Liver (tissue), 8 donors: ENCODE measurements at regions not wholly inside any gene's neighbourhood (a gene's known extent, or its start where the extent isn't known, plus 50 kb on each side); places are given as distances from the start of the nearest gene placed in this dataset.

Source experiments
- DNase-seq: peaks from one replicate; pipeline ENCODE4 v3.0.0-alpha.2; 2017; ENCODE audit warnings: low spot score
- H3K27ac ChIP-seq, 2 donors: one replicate each; pipeline ENCODE4 v1.7.0; 2013; ENCODE audit warnings: inconsistent platforms in 2 of 2, low read length in 2 of 2, control low read depth in 1 of 2, low read depth in 1 of 2, mild to moderate bottlenecking in 1 of 2
- H3K27me3 ChIP-seq, 4 donors: one replicate each; pipeline versions ENCODE4 v1.6.1 to v1.7.0; 2013; ENCODE audit warnings: low read length in 3 of 4, inconsistent platforms in 1 of 4, mild to moderate bottlenecking in 1 of 4, moderate library complexity in 1 of 4; ENCODE audit not compliant: control insufficient read depth in 4 of 4, insufficient read depth in 4 of 4
- H3K36me3 ChIP-seq, 4 donors: one replicate each; pipeline versions ENCODE4 v1.6.1 to v1.7.0; 2013; ENCODE audit warnings: low read length in 3 of 4, mild to moderate bottlenecking in 3 of 4, low read depth in 1 of 4, moderate library complexity in 1 of 4; ENCODE audit not compliant: control insufficient read depth in 4 of 4, insufficient read depth in 3 of 4
- H3K4me1 ChIP-seq, 4 donors: one replicate each; pipeline versions ENCODE4 v1.6.1 to v1.7.0; 2013; ENCODE audit warnings: low read length in 3 of 4, mild to moderate bottlenecking in 3 of 4, moderate library complexity in 1 of 4; ENCODE audit not compliant: control insufficient read depth in 4 of 4, insufficient read depth in 4 of 4
- H3K4me3 ChIP-seq, 3 donors: one replicate each; pipeline versions ENCODE4 v1.6.1 to v1.7.0; 2013; ENCODE audit warnings: low read length in 3 of 3, control low read depth in 1 of 3, low read depth in 1 of 3, mild to moderate bottlenecking in 1 of 3
- H3K9ac ChIP-seq, 2 donors: one replicate each; pipeline ENCODE4 v1.7.0; 2013; ENCODE audit warnings: low read length in 2 of 2, mild to moderate bottlenecking in 2 of 2, moderate library complexity in 2 of 2, control low read depth in 1 of 2, low read depth in 1 of 2
- H3K9me3 ChIP-seq, 4 donors: one replicate each; pipeline versions ENCODE4 v1.6.1 to v1.7.0; 2013; ENCODE audit warnings: low read length in 3 of 4; ENCODE audit not compliant: control insufficient read depth in 4 of 4
- EGR1 ChIP-seq, 2 donors: IDR thresholded peaks; 2 replicates each; pipeline ENCODE4 v1.6.1; 2016 to 2018; ENCODE audit warnings: antibody characterized with exemption in 2 of 2, low read depth in 2 of 2
- FOXA1 ChIP-seq: IDR thresholded peaks from 2 replicates; pipeline ENCODE4 v1.6.1; 2016; ENCODE audit warnings: antibody characterized with exemption
- FOXA2 ChIP-seq: IDR thresholded peaks from 2 replicates; pipeline ENCODE4 v1.6.1; 2016; ENCODE audit warnings: antibody characterized with exemption
- GABPA ChIP-seq, 2 donors: IDR thresholded peaks in 1 of 2; conservative IDR thresholded peaks in 1 of 2; 2 replicates each; pipeline ENCODE4 v1.6.1; 2016; ENCODE audit warnings: antibody characterized with exemption in 2 of 2, mild to moderate bottlenecking in 1 of 2, moderate library complexity in 1 of 2
- HNF4A ChIP-seq, 2 donors: conservative IDR thresholded peaks; 2 replicates each; pipeline ENCODE4 v1.6.1; 2016; ENCODE audit warnings: antibody characterized with exemption in 2 of 2, mild to moderate bottlenecking in 2 of 2
- JUND ChIP-seq, 2 donors: IDR thresholded peaks; 2 replicates each; pipeline ENCODE4 v1.6.1; 2016; ENCODE audit warnings: antibody characterized with exemption in 2 of 2
- NR2F2 ChIP-seq: IDR thresholded peaks from 2 replicates; pipeline ENCODE4 v1.6.1; 2016; ENCODE audit warnings: antibody characterized with exemption
- RAD21 ChIP-seq, 2 donors: IDR thresholded peaks; 2 replicates each; pipeline ENCODE4 v1.6.1; 2016; ENCODE audit warnings: antibody characterized with exemption in 2 of 2, mild to moderate bottlenecking in 2 of 2
- RXRA ChIP-seq, 2 donors: IDR thresholded peaks; 2 replicates each; pipeline ENCODE4 v1.6.1; 2017 to 2018; ENCODE audit warnings: antibody characterized with exemption in 2 of 2, mild to moderate bottlenecking in 1 of 2
- SP1 ChIP-seq: IDR thresholded peaks from 2 replicates; pipeline ENCODE4 v1.6.1; 2018; ENCODE audit warnings: antibody characterized with exemption, mild to moderate bottlenecking
- TAF1 ChIP-seq: conservative IDR thresholded peaks from 2 replicates; pipeline ENCODE4 v1.6.1; 2016; ENCODE audit warnings: antibody characterized with exemption, mild to moderate bottlenecking
- YY1 ChIP-seq: IDR thresholded peaks from 2 replicates; pipeline ENCODE4 v1.6.1; 2016; ENCODE audit warnings: antibody characterized with exemption, mild to moderate bottlenecking
- WGBS: extraction: QIAGEN DNeasy Blood & Tissue Kit; methylation state at CpG from one replicate; pipeline ENCODE4 v1.1.7; 2013; 5-methylcytosine and 5-hydroxymethylcytosine counted together
- TF ChIP-seq, protein P1 (sequence below): fragments of 150-350 bp; IDR thresholded peaks from 2 replicates; pipeline ENCODE4 v1.5.1; 2017; ENCODE audit warnings: improper control_type of control experiment, low read depth, low read length; ENCODE audit not compliant: missing input control
- TF ChIP-seq, protein P2 (sequence below): IDR thresholded peaks from 2 replicates; pipeline ENCODE4 v1.6.1; 2016; ENCODE audit warnings: antibody characterized with exemption
- TF ChIP-seq, protein P3 (sequence below): IDR thresholded peaks from 2 replicates; pipeline ENCODE4 v1.6.1; 2016; ENCODE audit warnings: antibody characterized with exemption
- TF ChIP-seq, protein P4 (sequence below): IDR thresholded peaks from 2 replicates; pipeline ENCODE4 v1.6.1; 2016; ENCODE audit warnings: antibody characterized with exemption
- donor health status: healthy.
- donor health status: healthy.
- donor health status: healthy.
- donor health status: healthy.
- donor health status: healthy.

DNA sequence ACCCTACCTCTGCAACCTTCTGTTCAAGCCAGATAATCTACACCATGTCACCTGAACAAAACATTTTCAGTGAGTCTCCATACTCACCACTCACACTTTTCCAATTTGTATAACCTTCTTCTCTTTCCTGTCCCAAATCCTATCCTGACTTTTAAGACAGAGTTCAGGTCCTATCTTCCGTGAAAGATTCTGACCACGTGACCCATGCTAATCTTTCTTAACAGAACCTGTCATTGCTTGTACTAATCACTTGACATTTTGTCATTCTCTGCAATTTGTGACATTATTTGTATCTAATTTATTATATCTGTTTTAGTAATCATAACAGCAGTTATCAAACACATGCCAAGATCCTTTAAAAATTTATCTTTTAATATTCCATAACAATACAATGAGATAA lies 132.5 kb upstream of the PRLR start (continued):
- TF ChIP-seq SP1 (no peak), EGR1 (IDR thresholded peaks at IDR 0.05; ENCODE audit: low read depth in 2 of 2) (no peak)

DNA sequence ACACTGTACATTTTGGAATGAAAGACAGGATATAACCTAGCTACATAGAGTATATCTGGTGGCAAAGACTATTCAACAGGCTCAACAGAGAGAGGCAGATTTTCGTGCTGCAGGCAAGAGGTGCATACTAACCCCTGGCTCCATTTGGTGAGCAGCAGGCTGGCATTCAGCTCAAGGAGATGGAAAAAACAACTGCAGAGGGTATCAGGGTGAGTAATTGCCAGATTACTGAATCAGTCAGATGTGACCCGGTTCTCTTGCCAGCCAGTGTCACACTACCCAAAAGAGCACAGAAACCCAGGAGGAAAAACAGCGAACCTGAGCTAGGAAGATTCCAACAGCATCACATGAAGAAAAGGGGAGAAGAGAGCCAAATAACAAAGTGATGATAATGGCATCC lies 130.4 kb upstream of the PRLR start:
- H3K4me3 ChIP-seq, result no peak overlapping the region
- no peaks in the 10 kb centered on the region for H3K36me3 ChIP-seq
- TF ChIP-seq HNF4A (conservative IDR thresholded peaks at IDR 0.05), result no peak
- no peak for TF ChIP-seq FOXA1
- TF ChIP-seq, protein P1, sequence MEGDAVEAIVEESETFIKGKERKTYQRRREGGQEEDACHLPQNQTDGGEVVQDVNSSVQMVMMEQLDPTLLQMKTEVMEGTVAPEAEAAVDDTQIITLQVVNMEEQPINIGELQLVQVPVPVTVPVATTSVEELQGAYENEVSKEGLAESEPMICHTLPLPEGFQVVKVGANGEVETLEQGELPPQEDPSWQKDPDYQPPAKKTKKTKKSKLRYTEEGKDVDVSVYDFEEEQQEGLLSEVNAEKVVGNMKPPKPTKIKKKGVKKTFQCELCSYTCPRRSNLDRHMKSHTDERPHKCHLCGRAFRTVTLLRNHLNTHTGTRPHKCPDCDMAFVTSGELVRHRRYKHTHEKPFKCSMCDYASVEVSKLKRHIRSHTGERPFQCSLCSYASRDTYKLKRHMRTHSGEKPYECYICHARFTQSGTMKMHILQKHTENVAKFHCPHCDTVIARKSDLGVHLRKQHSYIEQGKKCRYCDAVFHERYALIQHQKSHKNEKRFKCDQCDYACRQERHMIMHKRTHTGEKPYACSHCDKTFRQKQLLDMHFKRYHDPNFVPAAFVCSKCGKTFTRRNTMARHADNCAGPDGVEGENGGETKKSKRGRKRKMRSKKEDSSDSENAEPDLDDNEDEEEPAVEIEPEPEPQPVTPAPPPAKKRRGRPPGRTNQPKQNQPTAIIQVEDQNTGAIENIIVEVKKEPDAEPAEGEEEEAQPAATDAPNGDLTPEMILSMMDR, result no peak
- no peak for TF ChIP-seq JUND (IDR thresholded peaks at IDR 0.05)
- no peak for TF ChIP-seq TAF1
- TF ChIP-seq FOXA2, result no peak
- TF ChIP-seq RXRA (IDR thresholded peaks at IDR 0.05), result no peak
- TF ChIP-seq GABPA (IDR thresholded peaks at IDR 0.05 in 1 of 2, conservative IDR thresholded peaks at IDR 0.05 in 1 of 2), result no peak
- TF ChIP-seq, protein P2, sequence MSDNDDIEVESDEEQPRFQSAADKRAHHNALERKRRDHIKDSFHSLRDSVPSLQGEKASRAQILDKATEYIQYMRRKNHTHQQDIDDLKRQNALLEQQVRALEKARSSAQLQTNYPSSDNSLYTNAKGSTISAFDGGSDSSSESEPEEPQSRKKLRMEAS, result no peak
- TF ChIP-seq RAD21 (IDR thresholded peaks at IDR 0.05), result no peak
- TF ChIP-seq, protein P3, sequence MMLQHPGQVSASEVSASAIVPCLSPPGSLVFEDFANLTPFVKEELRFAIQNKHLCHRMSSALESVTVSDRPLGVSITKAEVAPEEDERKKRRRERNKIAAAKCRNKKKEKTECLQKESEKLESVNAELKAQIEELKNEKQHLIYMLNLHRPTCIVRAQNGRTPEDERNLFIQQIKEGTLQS, result no peak
- TF ChIP-seq, protein P4, sequence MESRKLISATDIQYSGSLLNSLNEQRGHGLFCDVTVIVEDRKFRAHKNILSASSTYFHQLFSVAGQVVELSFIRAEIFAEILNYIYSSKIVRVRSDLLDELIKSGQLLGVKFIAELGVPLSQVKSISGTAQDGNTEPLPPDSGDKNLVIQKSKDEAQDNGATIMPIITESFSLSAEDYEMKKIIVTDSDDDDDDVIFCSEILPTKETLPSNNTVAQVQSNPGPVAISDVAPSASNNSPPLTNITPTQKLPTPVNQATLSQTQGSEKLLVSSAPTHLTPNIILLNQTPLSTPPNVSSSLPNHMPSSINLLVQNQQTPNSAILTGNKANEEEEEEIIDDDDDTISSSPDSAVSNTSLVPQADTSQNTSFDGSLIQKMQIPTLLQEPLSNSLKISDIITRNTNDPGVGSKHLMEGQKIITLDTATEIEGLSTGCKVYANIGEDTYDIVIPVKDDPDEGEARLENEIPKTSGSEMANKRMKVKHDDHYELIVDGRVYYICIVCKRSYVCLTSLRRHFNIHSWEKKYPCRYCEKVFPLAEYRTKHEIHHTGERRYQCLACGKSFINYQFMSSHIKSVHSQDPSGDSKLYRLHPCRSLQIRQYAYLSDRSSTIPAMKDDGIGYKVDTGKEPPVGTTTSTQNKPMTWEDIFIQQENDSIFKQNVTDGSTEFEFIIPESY, result no peak
- TF ChIP-seq YY1, result no peak
- TF ChIP-seq EGR1 (IDR thresholded peaks at IDR 0.05; ENCODE audit: low read depth in 2 of 2), result no peak
- H3K4me1 ChIP-seq, result no peaks in the 10 kb centered on the region
- 54% methylated on average over 3 of the region's 3 CpGs for WGBS
- no peaks in the 10 kb centered on the region for H3K27me3 ChIP-seq
- no peak overlapping the region for H3K9ac ChIP-seq
- no peak for DNase-seq
- H3K27ac ChIP-seq, result no peak overlapping the region
- no peaks in the 10 kb centered on the region for H3K9me3 ChIP-seq

DNA sequence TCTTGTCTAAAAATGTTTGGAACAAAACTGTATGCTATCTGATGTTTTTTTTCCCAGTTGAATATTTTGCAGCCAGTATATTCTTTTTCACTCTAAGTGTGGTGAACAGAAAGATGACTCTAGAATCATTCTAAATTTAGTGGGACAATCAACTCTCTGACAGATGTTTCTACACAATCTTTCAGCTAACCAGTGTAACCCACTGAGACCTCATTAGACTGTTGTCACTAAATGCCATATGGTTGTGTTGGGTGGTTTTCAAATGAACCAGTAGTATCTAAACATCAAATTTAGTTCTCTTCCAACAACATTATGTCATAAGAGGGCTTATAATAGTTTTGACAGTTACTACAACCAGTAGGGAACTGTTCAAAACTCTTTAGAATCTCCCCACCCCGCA lies 129.6 kb upstream of the PRLR start:
- Histone ChIP-seq H3K36me3 (no peaks in the 10 kb centered on the region), H3K4me1 (no peaks in the 10 kb centered on the region), H3K9ac (no peak overlapping the region), H3K9me3 (no peaks in the 10 kb centered on the region), H3K4me3 (no peak overlapping the region), H3K27ac (no peak overlapping the region), H3K27me3 (no peaks in the 10 kb centered on the region)
- DNase-seq, result no peak
- 91% methylated on average over 1 of the region's 1 CpG for WGBS
- TF ChIP-seq SP1, result no peak
- TF ChIP-seq HNF4A (conservative IDR thresholded peaks at IDR 0.05), result no peak
- no peak for TF ChIP-seq NR2F2
- no peak for TF ChIP-seq JUND (IDR thresholded peaks at IDR 0.05)
- TF ChIP-seq EGR1 (IDR thresholded peaks at IDR 0.05; ENCODE audit: low read depth in 2 of 2), result no peak
- TF ChIP-seq, protein P4, result no peak
- TF ChIP-seq, protein P1, result no peak
- TF ChIP-seq RXRA (IDR thresholded peaks at IDR 0.05), result no peak
- TF ChIP-seq, protein P3, result no peak
- no peak for TF ChIP-seq TAF1
- TF ChIP-seq, protein P2, result no peak
